ENCODE measurements at regions not wholly inside any gene's neighbourhood (a gene's known extent, or its start where the extent isn't known, plus 50 kb on each side); places are given as distances from the start of the nearest gene placed in this dataset.

DNA sequence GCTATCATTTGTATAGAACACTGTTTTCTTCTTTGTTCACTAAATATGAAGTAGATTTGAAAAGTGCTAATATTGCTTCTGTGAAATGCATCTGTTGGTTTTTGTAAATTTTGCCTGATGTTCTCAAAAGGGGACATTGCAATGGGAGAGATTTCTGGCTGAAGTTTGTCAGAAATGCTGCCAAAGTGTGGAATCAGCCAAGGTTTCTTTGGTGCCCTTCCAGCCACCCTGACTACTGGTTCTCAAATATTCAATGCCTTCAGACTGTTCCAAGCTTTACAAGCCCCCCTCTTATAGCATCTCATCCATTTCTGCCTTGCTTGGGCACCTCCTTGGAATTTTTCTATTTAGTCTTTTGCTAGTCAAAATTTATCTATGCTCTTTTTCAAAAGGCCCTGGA is 60.6 kb upstream of the TMLHE start:
- no peak overlapping the region for H3K4me2 ChIP-seq (ENCODE audit: insufficient read depth, low read length)
- DNase-seq (ENCODE audit: low read depth, low spot score) = no peak
- H3K9ac ChIP-seq (replicated peaks; ENCODE audit: extremely low read depth, insufficient read depth, low read length) = no peak overlapping the region
- no peaks in the 10 kb centered on the region for H3K79me2 ChIP-seq (ENCODE audit: control insufficient read depth, insufficient read depth, low read length)
- no peak for FAIRE-seq
- H3K9me1 ChIP-seq (replicated peaks; ENCODE audit: control insufficient read depth, extremely low read depth, insufficient read depth, low read length) = no peaks in the 10 kb centered on the region
- H3K27ac ChIP-seq (ENCODE audit: insufficient read depth, low read depth, low read length) = no peak overlapping the region
- TF ChIP-seq, protein P1, sequence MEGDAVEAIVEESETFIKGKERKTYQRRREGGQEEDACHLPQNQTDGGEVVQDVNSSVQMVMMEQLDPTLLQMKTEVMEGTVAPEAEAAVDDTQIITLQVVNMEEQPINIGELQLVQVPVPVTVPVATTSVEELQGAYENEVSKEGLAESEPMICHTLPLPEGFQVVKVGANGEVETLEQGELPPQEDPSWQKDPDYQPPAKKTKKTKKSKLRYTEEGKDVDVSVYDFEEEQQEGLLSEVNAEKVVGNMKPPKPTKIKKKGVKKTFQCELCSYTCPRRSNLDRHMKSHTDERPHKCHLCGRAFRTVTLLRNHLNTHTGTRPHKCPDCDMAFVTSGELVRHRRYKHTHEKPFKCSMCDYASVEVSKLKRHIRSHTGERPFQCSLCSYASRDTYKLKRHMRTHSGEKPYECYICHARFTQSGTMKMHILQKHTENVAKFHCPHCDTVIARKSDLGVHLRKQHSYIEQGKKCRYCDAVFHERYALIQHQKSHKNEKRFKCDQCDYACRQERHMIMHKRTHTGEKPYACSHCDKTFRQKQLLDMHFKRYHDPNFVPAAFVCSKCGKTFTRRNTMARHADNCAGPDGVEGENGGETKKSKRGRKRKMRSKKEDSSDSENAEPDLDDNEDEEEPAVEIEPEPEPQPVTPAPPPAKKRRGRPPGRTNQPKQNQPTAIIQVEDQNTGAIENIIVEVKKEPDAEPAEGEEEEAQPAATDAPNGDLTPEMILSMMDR (IDR thresholded peaks at IDR 0.05; ENCODE audit: extremely low read depth in 1 of 2, insufficient read depth in 1 of 2, low read depth in 1 of 2, low read length in 2 of 2) = no peak
- TF ChIP-seq MYC (IDR thresholded peaks at IDR 0.05; ENCODE audit: low read depth, low read length) (no peak), GATA2 (IDR thresholded peaks at IDR 0.05; ENCODE audit: insufficient read depth, insufficient read length, low read depth, low read length) (no peak), POLR2A (IDR thresholded peaks at IDR 0.05; ENCODE audit: low read depth, low read length) (no peak), POLR2AphosphoS5 (IDR thresholded peaks at IDR 0.05; ENCODE audit: insufficient read depth, low read depth, low read length) (no peak), FOS (IDR thresholded peaks at IDR 0.05; ENCODE audit: borderline replicate concordance, insufficient read depth, low read length) (no peak), EZH2 (IDR thresholded peaks at IDR 0.05; ENCODE audit: borderline replicate concordance, low read depth, low read length, severe bottlenecking) (no peak), JUN (IDR thresholded peaks at IDR 0.05; ENCODE audit: borderline replicate concordance, insufficient read depth, insufficient read length, low read depth) (no peak)
- TF ChIP-seq, protein P2, sequence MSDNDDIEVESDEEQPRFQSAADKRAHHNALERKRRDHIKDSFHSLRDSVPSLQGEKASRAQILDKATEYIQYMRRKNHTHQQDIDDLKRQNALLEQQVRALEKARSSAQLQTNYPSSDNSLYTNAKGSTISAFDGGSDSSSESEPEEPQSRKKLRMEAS (IDR thresholded peaks at IDR 0.05; ENCODE audit: insufficient read depth, insufficient read length) = no peak
- POLR2A ChIA-PET = no interaction called here
- BruUV-seq (replicated peaks) = no TSS peak
- CTCF ChIA-PET = no interaction called here
- intact Hi-C loops (cut with micrococcal nuclease) (no loop called here), dilution Hi-C loops (cut with MboI; ENCODE audit: extremely low pct_ligation_motif_present, low sequenced_read_pairs) (no loop called here)
- H3K36me3 ChIP-seq (ENCODE audit: control insufficient read depth in 2 of 2, extremely low read depth in 1 of 2, insufficient read depth in 2 of 2, low read length in 2 of 2) = no peaks in the 10 kb centered on the region
- no peaks in the 10 kb centered on the region for H3K27me3 ChIP-seq (ENCODE audit: control insufficient read depth in 2 of 2, insufficient read depth in 2 of 2, low read length in 2 of 2)
- H3K4me3 ChIP-seq (replicated peaks in 1 of 3; ENCODE audit: insufficient read depth in 1 of 3, low read depth in 1 of 3, low read length in 3 of 3) = no peak overlapping the region
- H3K9me3 ChIP-seq (replicated peaks; ENCODE audit: control insufficient read depth, insufficient read depth, low read length) = no peaks in the 10 kb centered on the region
- no peak overlapping the region for H2AFZ ChIP-seq (ENCODE audit: low read depth, low read length)
- no peaks in the 10 kb centered on the region for H4K20me1 ChIP-seq (replicated peaks; ENCODE audit: control insufficient read depth, extremely low read depth, insufficient read depth, low read length)
- no peaks in the 10 kb centered on the region for H3K4me1 ChIP-seq (ENCODE audit: control insufficient read depth, extremely low read depth, insufficient read depth, low read length)

Measured in endothelial cell of umbilical vein (primary cell).